ENCODE measurements at regions not wholly inside any gene's neighbourhood (a gene's known extent, or its start where the extent isn't known, plus 50 kb on each side); places are given as distances from the start of the nearest gene placed in this dataset.

GRCh38 chr7:115102738-115103137 lies 180.8 kb downstream of the MDFIC start:
- no peak overlapping the region for H3K4me3 ChIP-seq (replicated peaks; ENCODE audit: insufficient read depth, low read length)
- no peak for DNase-seq (ENCODE audit: low read depth in 1 of 2, low spot score in 1 of 2)
- TF ChIP-seq, protein P1, sequence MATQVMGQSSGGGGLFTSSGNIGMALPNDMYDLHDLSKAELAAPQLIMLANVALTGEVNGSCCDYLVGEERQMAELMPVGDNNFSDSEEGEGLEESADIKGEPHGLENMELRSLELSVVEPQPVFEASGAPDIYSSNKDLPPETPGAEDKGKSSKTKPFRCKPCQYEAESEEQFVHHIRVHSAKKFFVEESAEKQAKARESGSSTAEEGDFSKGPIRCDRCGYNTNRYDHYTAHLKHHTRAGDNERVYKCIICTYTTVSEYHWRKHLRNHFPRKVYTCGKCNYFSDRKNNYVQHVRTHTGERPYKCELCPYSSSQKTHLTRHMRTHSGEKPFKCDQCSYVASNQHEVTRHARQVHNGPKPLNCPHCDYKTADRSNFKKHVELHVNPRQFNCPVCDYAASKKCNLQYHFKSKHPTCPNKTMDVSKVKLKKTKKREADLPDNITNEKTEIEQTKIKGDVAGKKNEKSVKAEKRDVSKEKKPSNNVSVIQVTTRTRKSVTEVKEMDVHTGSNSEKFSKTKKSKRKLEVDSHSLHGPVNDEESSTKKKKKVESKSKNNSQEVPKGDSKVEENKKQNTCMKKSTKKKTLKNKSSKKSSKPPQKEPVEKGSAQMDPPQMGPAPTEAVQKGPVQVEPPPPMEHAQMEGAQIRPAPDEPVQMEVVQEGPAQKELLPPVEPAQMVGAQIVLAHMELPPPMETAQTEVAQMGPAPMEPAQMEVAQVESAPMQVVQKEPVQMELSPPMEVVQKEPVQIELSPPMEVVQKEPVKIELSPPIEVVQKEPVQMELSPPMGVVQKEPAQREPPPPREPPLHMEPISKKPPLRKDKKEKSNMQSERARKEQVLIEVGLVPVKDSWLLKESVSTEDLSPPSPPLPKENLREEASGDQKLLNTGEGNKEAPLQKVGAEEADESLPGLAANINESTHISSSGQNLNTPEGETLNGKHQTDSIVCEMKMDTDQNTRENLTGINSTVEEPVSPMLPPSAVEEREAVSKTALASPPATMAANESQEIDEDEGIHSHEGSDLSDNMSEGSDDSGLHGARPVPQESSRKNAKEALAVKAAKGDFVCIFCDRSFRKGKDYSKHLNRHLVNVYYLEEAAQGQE (IDR thresholded peaks at IDR 0.05; ENCODE audit: insufficient replicate concordance, low read depth) = no peak

DNA sequence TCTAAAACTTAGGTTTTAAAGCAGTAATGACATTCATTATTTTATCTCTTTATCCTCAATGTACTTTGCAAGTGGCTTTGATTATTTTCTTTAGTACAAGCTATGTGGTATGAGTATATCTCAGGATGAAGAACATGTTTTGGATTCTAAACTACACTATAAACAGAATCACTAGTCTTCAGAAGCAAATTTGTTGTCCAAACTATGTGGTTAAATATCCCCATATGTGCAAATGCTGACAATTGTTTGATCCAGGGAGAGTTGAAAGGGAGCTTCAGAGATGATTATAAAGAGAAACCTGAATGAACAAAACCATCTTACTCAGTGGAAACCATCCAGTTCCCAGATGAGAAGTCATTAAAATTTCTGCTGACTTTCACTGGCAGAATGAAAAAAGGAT lies 179.3 kb downstream of the MDFIC start:
- no peak for DNase-seq (ENCODE audit: low read depth in 1 of 2, low spot score in 1 of 2)
- TF ChIP-seq SPI1 (IDR thresholded peaks at IDR 0.05; ENCODE audit: borderline replicate concordance, low read depth) (no peak), GABPA (IDR thresholded peaks at IDR 0.05; ENCODE audit: low read depth) (no peak), POLR2AphosphoS5 (IDR thresholded peaks at IDR 0.05; ENCODE audit: low read depth) (no peak)
- TF ChIP-seq, protein P1 (IDR thresholded peaks at IDR 0.05; ENCODE audit: insufficient replicate concordance, low read depth) = no peak
- TF ChIP-seq, protein P2, sequence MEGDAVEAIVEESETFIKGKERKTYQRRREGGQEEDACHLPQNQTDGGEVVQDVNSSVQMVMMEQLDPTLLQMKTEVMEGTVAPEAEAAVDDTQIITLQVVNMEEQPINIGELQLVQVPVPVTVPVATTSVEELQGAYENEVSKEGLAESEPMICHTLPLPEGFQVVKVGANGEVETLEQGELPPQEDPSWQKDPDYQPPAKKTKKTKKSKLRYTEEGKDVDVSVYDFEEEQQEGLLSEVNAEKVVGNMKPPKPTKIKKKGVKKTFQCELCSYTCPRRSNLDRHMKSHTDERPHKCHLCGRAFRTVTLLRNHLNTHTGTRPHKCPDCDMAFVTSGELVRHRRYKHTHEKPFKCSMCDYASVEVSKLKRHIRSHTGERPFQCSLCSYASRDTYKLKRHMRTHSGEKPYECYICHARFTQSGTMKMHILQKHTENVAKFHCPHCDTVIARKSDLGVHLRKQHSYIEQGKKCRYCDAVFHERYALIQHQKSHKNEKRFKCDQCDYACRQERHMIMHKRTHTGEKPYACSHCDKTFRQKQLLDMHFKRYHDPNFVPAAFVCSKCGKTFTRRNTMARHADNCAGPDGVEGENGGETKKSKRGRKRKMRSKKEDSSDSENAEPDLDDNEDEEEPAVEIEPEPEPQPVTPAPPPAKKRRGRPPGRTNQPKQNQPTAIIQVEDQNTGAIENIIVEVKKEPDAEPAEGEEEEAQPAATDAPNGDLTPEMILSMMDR (IDR thresholded peaks at IDR 0.05; ENCODE audit: insufficient read depth, low read length) = no peak
- Histone ChIP-seq H3K4me3 (replicated peaks; ENCODE audit: insufficient read depth, low read length) (no peak overlapping the region), H3K27ac (replicated peaks) (no peak overlapping the region), H3K27me3 (ENCODE audit: insufficient read depth, poor library complexity, severe bottlenecking) (no peaks in the 10 kb centered on the region)

More at GRCh38 chr7:115102738-115103137, 180.8 kb downstream of the MDFIC start:
- Histone ChIP-seq H3K27ac (replicated peaks) (no peak overlapping the region), H3K27me3 (ENCODE audit: insufficient read depth, poor library complexity, severe bottlenecking) (no peaks in the 10 kb centered on the region)

DNA sequence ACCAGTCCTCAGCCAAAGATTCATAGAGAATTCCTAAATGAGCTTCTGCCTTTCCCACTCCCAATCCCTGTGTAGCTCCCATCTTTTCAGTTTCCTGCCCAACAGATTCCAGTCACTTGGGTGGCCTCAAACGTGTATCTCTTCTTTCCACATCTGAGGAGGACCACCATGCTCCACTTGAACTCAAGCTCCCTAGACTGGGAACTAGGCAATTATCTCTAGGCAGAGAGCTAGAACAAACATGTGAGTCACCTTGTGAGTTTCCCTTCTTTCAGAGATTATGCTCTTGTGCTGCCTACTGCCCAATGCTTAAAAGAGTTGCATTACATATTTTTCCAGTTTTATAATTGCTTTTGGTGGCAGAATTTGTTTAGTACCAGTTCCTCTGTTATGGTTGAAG lies 178.0 kb downstream of the MDFIC start:
- Histone ChIP-seq H3K4me3 (replicated peaks; ENCODE audit: insufficient read depth, low read length) (no peak overlapping the region), H3K27ac (replicated peaks) (no peak overlapping the region), H3K27me3 (ENCODE audit: insufficient read depth, poor library complexity, severe bottlenecking) (no peaks in the 10 kb centered on the region)
- DNase-seq (ENCODE audit: low read depth in 1 of 2, low spot score in 1 of 2) = no peak
- TF ChIP-seq SPI1 (IDR thresholded peaks at IDR 0.05; ENCODE audit: borderline replicate concordance, low read depth) (no peak), POLR2AphosphoS5 (IDR thresholded peaks at IDR 0.05; ENCODE audit: low read depth) (no peak), GABPA (IDR thresholded peaks at IDR 0.05; ENCODE audit: low read depth) (no peak)
- TF ChIP-seq, protein P1 (IDR thresholded peaks at IDR 0.05; ENCODE audit: insufficient replicate concordance, low read depth) = no peak
- TF ChIP-seq, protein P2 (IDR thresholded peaks at IDR 0.05; ENCODE audit: insufficient read depth, low read length) = no peak

Data from HL-60 (cell line).